ENCODE measurements at regions not wholly inside any gene's neighbourhood (a gene's known extent, or its start where the extent isn't known, plus 50 kb on each side); places are given as distances from the start of the nearest gene placed in this dataset.

DNA sequence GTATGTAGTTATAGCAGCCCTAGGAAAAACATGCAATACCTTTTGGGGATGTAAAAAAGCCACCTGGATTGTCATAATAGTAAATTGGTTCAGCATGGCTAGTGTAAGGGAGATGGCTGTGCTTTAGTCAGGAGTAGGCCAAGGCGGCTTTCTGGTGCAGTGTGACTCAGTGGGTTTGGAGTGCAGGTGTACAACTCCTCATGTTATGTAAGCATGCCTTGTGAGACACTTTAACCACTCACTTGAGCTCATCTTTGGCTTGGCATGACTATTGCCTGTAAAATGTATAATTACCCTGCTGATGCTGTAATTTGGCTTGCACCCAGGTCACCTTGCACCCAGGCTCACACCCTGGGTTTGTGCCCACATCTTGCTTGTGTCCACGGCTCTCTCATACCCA lies 239.2 kb upstream of the GLI3 start:
- TF ChIP-seq, protein P1, sequence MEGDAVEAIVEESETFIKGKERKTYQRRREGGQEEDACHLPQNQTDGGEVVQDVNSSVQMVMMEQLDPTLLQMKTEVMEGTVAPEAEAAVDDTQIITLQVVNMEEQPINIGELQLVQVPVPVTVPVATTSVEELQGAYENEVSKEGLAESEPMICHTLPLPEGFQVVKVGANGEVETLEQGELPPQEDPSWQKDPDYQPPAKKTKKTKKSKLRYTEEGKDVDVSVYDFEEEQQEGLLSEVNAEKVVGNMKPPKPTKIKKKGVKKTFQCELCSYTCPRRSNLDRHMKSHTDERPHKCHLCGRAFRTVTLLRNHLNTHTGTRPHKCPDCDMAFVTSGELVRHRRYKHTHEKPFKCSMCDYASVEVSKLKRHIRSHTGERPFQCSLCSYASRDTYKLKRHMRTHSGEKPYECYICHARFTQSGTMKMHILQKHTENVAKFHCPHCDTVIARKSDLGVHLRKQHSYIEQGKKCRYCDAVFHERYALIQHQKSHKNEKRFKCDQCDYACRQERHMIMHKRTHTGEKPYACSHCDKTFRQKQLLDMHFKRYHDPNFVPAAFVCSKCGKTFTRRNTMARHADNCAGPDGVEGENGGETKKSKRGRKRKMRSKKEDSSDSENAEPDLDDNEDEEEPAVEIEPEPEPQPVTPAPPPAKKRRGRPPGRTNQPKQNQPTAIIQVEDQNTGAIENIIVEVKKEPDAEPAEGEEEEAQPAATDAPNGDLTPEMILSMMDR (IDR thresholded peaks at IDR 0.05; ENCODE audit: low read depth, low read length) = no peak
- no peaks in the 10 kb centered on the region for H3K36me3 ChIP-seq
- DNase-seq = no peak
- H3K9me3 ChIP-seq = no peaks in the 10 kb centered on the region
- no peaks in the 10 kb centered on the region for H3K27me3 ChIP-seq
- no peaks in the 10 kb centered on the region for H3K4me1 ChIP-seq
- H3K4me3 ChIP-seq (ENCODE audit: low read depth, low read length) = no peak overlapping the region

DNA sequence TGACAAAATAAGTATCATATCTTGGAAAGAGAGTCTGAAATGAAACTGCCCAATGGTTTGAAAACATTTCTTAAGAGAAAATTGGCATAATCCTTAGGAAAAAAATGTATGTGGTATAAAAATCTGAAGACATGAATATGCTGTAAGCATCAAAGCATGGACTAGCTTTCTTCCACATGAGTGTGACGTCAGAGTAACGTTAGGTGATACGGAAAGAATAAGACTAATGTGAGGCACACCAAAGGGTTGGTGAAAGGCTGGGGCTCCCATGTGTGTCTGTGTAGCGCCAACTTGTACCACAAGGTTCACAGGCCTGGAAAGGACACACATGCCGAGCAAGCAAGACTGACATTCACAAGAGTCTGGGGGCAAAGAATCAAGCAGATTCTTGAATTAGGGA lies 238.1 kb upstream of the GLI3 start:
- Histone ChIP-seq H3K36me3 (no peaks in the 10 kb centered on the region), H3K27me3 (no peaks in the 10 kb centered on the region), H3K4me3 (ENCODE audit: low read depth, low read length) (no peak overlapping the region), H3K4me1 (no peaks in the 10 kb centered on the region), H3K9me3 (no peaks in the 10 kb centered on the region)
- TF ChIP-seq, protein P1 (IDR thresholded peaks at IDR 0.05; ENCODE audit: low read depth, low read length) = no peak
- DNase-seq = no peak

DNA sequence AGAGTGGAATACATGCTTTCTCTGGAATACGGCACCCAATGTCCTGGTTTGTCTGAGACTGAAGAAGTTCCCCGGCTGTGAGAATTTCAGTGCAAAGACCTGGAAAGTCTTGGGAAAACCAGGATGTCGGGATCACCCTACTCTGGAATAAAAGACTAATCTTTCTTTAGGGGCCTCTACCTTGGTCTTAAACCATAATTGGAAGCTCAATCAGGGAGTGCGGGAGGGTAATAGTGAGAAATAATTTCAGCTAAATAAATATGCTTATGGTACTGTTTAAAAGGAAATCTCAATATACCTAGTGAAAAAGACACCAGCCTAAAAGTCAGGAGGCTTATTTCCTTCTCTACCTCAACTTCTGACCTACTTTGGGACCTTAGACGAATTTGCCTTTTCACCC lies 236.1 kb upstream of the GLI3 start:
- DNase-seq = no peak
- H3K36me3 ChIP-seq = no peaks in the 10 kb centered on the region
- H3K27me3 ChIP-seq = no peaks in the 10 kb centered on the region
- H3K9me3 ChIP-seq = no peaks in the 10 kb centered on the region
- TF ChIP-seq, protein P1 (IDR thresholded peaks at IDR 0.05; ENCODE audit: low read depth, low read length) = no peak
- no peak overlapping the region for H3K4me3 ChIP-seq (ENCODE audit: low read depth, low read length)
- no peaks in the 10 kb centered on the region for H3K4me1 ChIP-seq

DNA sequence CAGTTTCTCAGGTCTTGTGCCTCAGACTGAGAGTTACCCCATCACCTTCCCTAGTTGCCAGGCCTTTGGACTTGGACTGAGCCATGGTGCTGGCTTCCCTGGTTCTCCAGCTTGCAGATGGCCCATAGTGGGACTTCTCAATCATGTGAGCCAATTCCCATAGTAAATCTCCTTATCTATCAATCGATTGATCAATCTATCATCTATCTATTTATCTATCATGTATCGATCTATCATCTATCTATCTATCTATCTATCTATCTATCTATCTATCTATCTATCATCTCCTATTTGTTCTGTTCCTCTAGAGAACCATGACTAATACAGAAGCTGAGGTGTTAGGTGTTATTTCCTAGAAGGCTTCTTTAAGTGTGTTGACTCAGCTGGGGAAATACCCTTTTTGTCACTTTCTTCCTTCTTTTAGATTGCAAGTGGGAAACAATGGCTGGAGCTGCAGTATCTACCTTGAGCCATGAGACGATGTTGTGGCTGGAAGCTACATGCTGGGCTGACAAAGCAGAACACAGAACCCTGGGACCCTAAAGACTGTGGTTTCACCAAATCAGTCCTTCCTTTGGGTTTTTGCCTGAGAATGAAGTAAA lies 234.7 kb upstream of the GLI3 start:
- Histone ChIP-seq H3K36me3 (no peaks in the 10 kb centered on the region), H3K9me3 (no peaks in the 10 kb centered on the region), H3K4me1 (no peaks in the 10 kb centered on the region), H3K27me3 (no peaks in the 10 kb centered on the region), H3K4me3 (ENCODE audit: low read depth, low read length) (no peak overlapping the region)
- TF ChIP-seq, protein P1 (IDR thresholded peaks at IDR 0.05; ENCODE audit: low read depth, low read length) = no peak
- DNase-seq = no peak

DNA sequence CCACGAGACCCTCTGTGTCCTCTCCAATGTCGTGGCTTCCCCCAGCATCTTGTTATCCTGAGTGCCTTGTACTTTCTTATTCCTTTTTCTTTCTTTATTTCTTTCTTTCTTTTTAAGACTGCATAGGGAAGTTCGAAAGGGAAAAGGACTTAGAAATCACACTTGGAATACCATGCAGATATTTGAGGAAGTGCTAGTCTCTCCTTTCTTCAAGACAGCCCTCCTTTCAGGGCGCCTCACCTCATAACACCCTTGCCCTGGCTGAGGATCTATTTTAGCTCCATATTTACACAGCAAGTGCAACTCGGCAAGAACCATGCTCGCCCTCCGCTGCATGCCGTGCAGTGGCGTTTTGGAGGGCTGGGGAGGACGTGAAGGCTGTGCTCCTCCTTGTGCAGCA lies 232.3 kb upstream of the GLI3 start:
- Histone ChIP-seq H3K36me3 (no peaks in the 10 kb centered on the region), H3K27me3 (no peaks in the 10 kb centered on the region), H3K4me3 (ENCODE audit: low read depth, low read length) (no peak overlapping the region), H3K4me1 (no peaks in the 10 kb centered on the region), H3K9me3 (no peaks in the 10 kb centered on the region)
- TF ChIP-seq, protein P1 (IDR thresholded peaks at IDR 0.05; ENCODE audit: low read depth, low read length) = no peak
- DNase-seq = no peak

DNA sequence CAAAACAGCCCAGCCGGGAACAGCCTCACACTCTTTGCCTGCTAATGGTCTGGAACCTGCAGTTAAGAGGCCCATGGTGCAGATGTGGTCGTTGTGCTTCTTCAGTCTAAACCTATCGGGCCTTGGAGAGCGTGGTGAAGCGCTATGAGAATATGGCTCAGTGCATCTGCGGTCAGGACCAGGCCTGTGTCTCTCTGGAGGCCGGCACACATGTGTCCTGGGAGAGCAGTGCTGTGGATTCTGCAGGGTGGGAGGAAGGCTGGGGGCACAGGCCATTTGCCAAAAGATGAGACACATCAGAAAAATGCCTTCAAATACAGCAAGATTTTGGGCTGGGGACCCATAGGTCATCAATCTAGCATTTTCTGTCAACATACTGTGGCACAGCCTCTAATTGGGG lies 231.5 kb upstream of the GLI3 start:
- H3K36me3 ChIP-seq = no peaks in the 10 kb centered on the region
- H3K9me3 ChIP-seq = no peaks in the 10 kb centered on the region
- no peak for DNase-seq
- TF ChIP-seq, protein P1 (IDR thresholded peaks at IDR 0.05; ENCODE audit: low read depth, low read length) = no peak
- no peaks in the 10 kb centered on the region for H3K4me1 ChIP-seq
- H3K27me3 ChIP-seq = no peaks in the 10 kb centered on the region
- no peak overlapping the region for H3K4me3 ChIP-seq (ENCODE audit: low read depth, low read length)
